K562 (cell line): ENCODE measurements at regions not wholly inside any gene's neighbourhood (a gene's known extent, or its start where the extent isn't known, plus 50 kb on each side); places are given as distances from the start of the nearest gene placed in this dataset.

Experiments
- ATAC-seq: fragments of 200-7000 bp; cut with Tn5 transposase; 3 replicates; pipeline ENCODE4 v1.9.1; 2020; ENCODE audit warnings: moderate library complexity
- BruUV-seq: library from RNA; stranded (reverse); fragments of 400-500 nt; replicated peaks from 2 replicates; lab custom pipeline; 2021; lab: Mats Ljungman, UMichigan
- CTCF ChIA-PET: fragments of 300-600 bp; formaldehyde crosslinking; extraction: SDS; loops from one replicate; lab custom pipeline; 2021; ENCODE audit warnings: low intra/inter-chr PET ratio; lab: Yijun Ruan, JAX
- POLR2A ChIA-PET: fragments of 300-600, 350-650 bp; sonication (Branson Sonifier 250); formaldehyde crosslinking; extraction: SDS; loops from one replicate; lab custom pipeline; 2021; ENCODE audit warnings: antibody characterized with exemption, inconsistent platforms; lab: Yijun Ruan, JAX
- DNase-seq, 4 experiments: peaks; one replicate each; pipeline versions ENCODE4 v3.0.0 to v3.0.0-alpha.2; 2011 to 2018; ENCODE audit warnings: low spot score in 3 of 4, mixed read lengths in 3 of 4; ENCODE audit errors: extremely low read depth in 1 of 4
- FAIRE-seq: peaks from 2 replicates; lab custom pipeline; 2011; peaks lifted over from hg19 to GRCh38; lab: Jason Lieb, UNC
- H2AFZ ChIP-seq: 2 replicates; pipeline ENCODE4 v1.6.0; 2011; ENCODE audit warnings: low read depth, low read length, control low read depth, inconsistent platforms
- H3K27ac ChIP-seq: fragments of 200-600 bp; 3 replicates; pipeline ENCODE4 v1.8.0; 2011; ENCODE audit warnings: low read depth, mild to moderate bottlenecking, control low read depth, inconsistent platforms, low read length, moderate library complexity, mixed read lengths; ENCODE audit errors: extremely low read depth
- H3K27me3 ChIP-seq, 2 experiments: fragments of 300-600 bp in 1 of 2; 2 replicates in 1 of 2; 3 replicates in 1 of 2; pipeline versions ENCODE4 v1.6.0 to v1.8.0; 2011; ENCODE audit warnings: inconsistent platforms in 2 of 2, low read length in 2 of 2, mild to moderate bottlenecking in 1 of 2, mixed read lengths in 1 of 2, moderate library complexity in 1 of 2; ENCODE audit not compliant: control insufficient read depth in 2 of 2, insufficient read depth in 2 of 2
- H3K36me3 ChIP-seq: fragments of 300-600 bp; 3 replicates; pipeline ENCODE4 v1.8.0; 2011; ENCODE audit warnings: mild to moderate bottlenecking, low read length, inconsistent platforms; ENCODE audit not compliant: control insufficient read depth, insufficient read depth
- H3K4me1 ChIP-seq, 2 experiments: fragments of 200-600 bp in 1 of 2; replicated peaks in 1 of 2; 2 replicates in 1 of 2; 3 replicates in 1 of 2; pipeline versions ENCODE4 v1.5.1 to v1.8.0; 2011; ENCODE audit warnings: inconsistent platforms in 2 of 2, low read length in 2 of 2, mild to moderate bottlenecking in 1 of 2, mixed read lengths in 1 of 2, moderate library complexity in 1 of 2; ENCODE audit not compliant: control insufficient read depth in 2 of 2, insufficient read depth in 2 of 2
- H3K4me2 ChIP-seq: 2 replicates; pipeline ENCODE4 v1.6.1; 2011; ENCODE audit warnings: low read length, control low read depth, inconsistent platforms, mixed read lengths; ENCODE audit not compliant: insufficient read depth
- H3K4me3 ChIP-seq: fragments of 200-600 bp; sonication (generic), shearing (Covaris generic); 2 replicates; pipeline ENCODE4 v1.5.1; 2016; ENCODE audit warnings: control low read depth, inconsistent platforms
- H3K79me2 ChIP-seq: fragments of 200-600 bp; 3 replicates; pipeline ENCODE4 v1.8.0; 2011; ENCODE audit warnings: low read length, inconsistent platforms; ENCODE audit not compliant: control insufficient read depth, insufficient read depth
- H3K9ac ChIP-seq, 2 experiments: 2 replicates each; pipeline versions ENCODE4 v1.6.0 to v1.6.1; 2011; ENCODE audit warnings: low read depth in 2 of 2, low read length in 2 of 2, control low read depth in 1 of 2, inconsistent platforms in 1 of 2, mild to moderate bottlenecking in 1 of 2, mixed read lengths in 1 of 2; ENCODE audit not compliant: insufficient read depth in 1 of 2
- H3K9me1 ChIP-seq: one replicate; pipeline ENCODE4 v1.6.0; 2011; ENCODE audit warnings: inconsistent platforms, mild to moderate bottlenecking, low read length, moderate library complexity; ENCODE audit not compliant: control insufficient read depth, insufficient read depth
- H3K9me3 ChIP-seq: replicated peaks from 2 replicates; pipeline ENCODE4 v1.5.1; 2011; ENCODE audit warnings: low read depth, low read length, inconsistent platforms; ENCODE audit not compliant: control insufficient read depth, insufficient read depth
- H4K20me1 ChIP-seq: replicated peaks from 2 replicates; pipeline ENCODE4 v1.6.1; 2011; ENCODE audit warnings: low read length, inconsistent platforms, mixed read lengths; ENCODE audit not compliant: control insufficient read depth, insufficient read depth
- ASH1L ChIP-seq: fragments of 450-650 bp; IDR thresholded peaks from 2 replicates; pipeline ENCODE4 v1.6.1; 2018; ENCODE audit warnings: borderline replicate concordance, mild to moderate bottlenecking, low read depth; ENCODE audit not compliant: partially characterized antibody
- ATF1 ChIP-seq, 2 experiments: fragments of 450-650 bp in 1 of 2; IDR thresholded peaks; 2 replicates each; pipeline ENCODE4 v1.6.1; 2016; ENCODE audit warnings: missing compliant biosample characterization in 1 of 2, missing genetic modification characterization in 1 of 2
- CBFB ChIP-seq: sonication (generic); formaldehyde crosslinking; IDR thresholded peaks from 2 replicates; pipeline ENCODE4 v1.4.0; 2020; ENCODE audit warnings: mild to moderate bottlenecking, missing genetic modification reagents
- CHCHD3 ChIP-seq: fragments of 250-450 bp; sonication (Bioruptor Pico); IDR thresholded peaks from 2 replicates; pipeline ENCODE4 v2.1.2; 2022; ENCODE audit warnings: mild to moderate bottlenecking
- FOXJ3 ChIP-seq: sonication (generic); formaldehyde crosslinking; IDR thresholded peaks from 2 replicates; pipeline ENCODE4 v1.4.0; 2020; ENCODE audit warnings: mild to moderate bottlenecking, missing genetic modification reagents
- KLF16 ChIP-seq: IDR thresholded peaks from 2 replicates; pipeline ENCODE4 v1.6.1; 2016; ENCODE audit warnings: antibody characterized with exemption
- MBD2 ChIP-seq: sonication (generic); IDR thresholded peaks from 2 replicates; pipeline ENCODE4 v1.6.1; 2016; ENCODE audit warnings: low read depth, borderline replicate concordance
- NFE2 ChIP-seq: IDR thresholded peaks from 2 replicates; pipeline ENCODE4 v1.6.1; 2014; ENCODE audit warnings: antibody characterized with exemption, low read depth
- SMAD3 ChIP-seq: fragments of 450-650 bp; formaldehyde crosslinking; conservative IDR thresholded peaks from 2 replicates; pipeline ENCODE4 v1.4.0; 2020; ENCODE audit warnings: mild to moderate bottlenecking
- SMARCB1 ChIP-seq: IDR thresholded peaks from 2 replicates; pipeline ENCODE4 v1.6.1; 2011; ENCODE audit warnings: improper control_type of control experiment, low read depth; ENCODE audit not compliant: insufficient read length
- SOX6 ChIP-seq: fragments of 450-650 bp; IDR thresholded peaks from 2 replicates; pipeline ENCODE4 v1.6.1; 2014; ENCODE audit warnings: mild to moderate bottlenecking
- SREBF1 ChIP-seq: fragments of 150-350 bp; IDR thresholded peaks from 2 replicates; pipeline ENCODE4 v1.6.1; 2014; ENCODE audit warnings: antibody characterized with exemption, low read depth, low read length, borderline replicate concordance
- TRIM24 ChIP-seq, 2 experiments: fragments of 450-650 bp; IDR thresholded peaks; 2 replicates each; pipeline ENCODE4 v1.6.1; 2016
- ZBTB17 ChIP-seq: fragments of 450-650 bp; formaldehyde crosslinking; IDR thresholded peaks from 2 replicates; pipeline ENCODE4 v1.4.0; 2020; ENCODE audit warnings: mild to moderate bottlenecking
- WGBS: fragments of 100-300 bp; shearing (Covaris generic); methylation state at CpG from one replicate; pipeline ENCODE4 v1.1.6; 2016; ENCODE audit warnings: low coverage, mixed read lengths; ENCODE audit not compliant: insufficient coverage; ENCODE audit errors: missing lambda C conversion rate; 5-methylcytosine and 5-hydroxymethylcytosine counted together
- in situ Hi-C: fragments of 300-500 bp; cut with MboI; formaldehyde crosslinking; loops from 4 replicates; pipeline ENCODE4 v1.15.0; 2018; ENCODE audit warnings: inconsistent platforms, mixed read lengths
- intact Hi-C: fragments of 100-400 bp; cut with micrococcal nuclease; formaldehyde crosslinking; loops from 2 replicates; pipeline ENCODE4 v1.14.2; 2022
- TF ChIP-seq, protein P1 (sequence below): fragments of 200-400 bp; formaldehyde crosslinking; IDR thresholded peaks from 2 replicates; pipeline ENCODE4 v1.6.1; 2017; ENCODE audit warnings: mild to moderate bottlenecking, low read depth, low read length, moderate library complexity
- TF ChIP-seq, protein P2 (sequence below): IDR thresholded peaks from 2 replicates; pipeline ENCODE4 v1.6.1; 2011; ENCODE audit warnings: borderline replicate concordance, low read depth, mild to moderate bottlenecking, moderate library complexity, low read length; ENCODE audit not compliant: insufficient read depth, poor library complexity, severe bottlenecking
- TF ChIP-seq, protein P3 (sequence below): fragments of 250-450 bp; sonication (Bioruptor Pico); IDR thresholded peaks from 2 replicates; pipeline ENCODE4 v1.8.0; 2022; ENCODE audit warnings: inconsistent platforms, mild to moderate bottlenecking, moderate library complexity, borderline replicate concordance

DNA sequence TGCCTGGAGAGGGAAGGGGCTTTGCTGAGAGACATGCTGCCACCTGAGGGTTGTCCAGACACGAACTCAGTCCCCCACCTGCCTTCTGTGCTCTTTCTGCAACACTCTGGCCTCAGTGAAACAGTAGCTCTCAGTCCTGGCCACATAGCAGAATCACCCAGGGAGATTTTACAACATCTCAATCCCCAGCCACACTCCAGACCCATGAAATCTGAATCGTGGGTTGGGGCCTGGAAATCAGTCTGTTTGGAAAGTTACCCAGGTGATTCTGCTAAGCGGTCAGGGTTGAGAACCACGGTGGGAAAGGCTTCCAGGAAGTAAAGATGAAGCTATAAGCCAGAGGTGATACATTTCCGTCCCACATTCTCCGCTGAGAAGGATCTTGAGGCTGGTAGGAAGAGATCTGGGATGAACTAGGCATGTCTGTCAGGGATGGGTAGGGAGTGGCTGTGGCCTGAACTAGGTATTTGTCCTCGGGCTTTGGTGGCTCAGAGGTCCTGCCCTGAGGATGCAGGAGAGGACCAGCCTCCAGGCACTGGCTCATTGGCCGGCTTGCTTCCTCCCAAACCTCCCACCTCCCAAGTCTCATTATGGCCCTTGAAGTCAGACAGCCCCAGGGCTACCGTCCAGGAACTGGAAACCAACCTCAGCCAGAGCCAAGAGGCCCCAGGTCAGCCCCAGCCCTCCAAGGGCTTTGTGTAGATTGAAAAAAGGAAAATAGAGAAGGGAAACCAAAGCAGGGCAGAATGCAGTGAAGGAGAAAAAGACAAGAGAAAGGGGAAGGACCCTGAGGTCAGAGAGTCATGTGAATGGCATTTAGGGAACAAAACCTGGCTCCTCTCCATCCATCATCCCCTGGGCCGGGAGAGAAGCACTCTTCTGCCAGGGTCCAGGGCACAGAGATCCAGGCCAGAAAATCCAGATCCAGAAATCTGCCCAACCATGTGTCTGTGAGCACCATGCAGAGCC is 119.6 kb downstream of the ZFP36L2 start:
- POLR2A ChIA-PET, result no interaction called here
- H3K9me3 ChIP-seq, result no peaks in the 10 kb centered on the region
- no peaks in the 10 kb centered on the region for H4K20me1 ChIP-seq
- intact Hi-C loops (loop anchor here (1.0 to 5.0 kb wide), 3 partner anchors 65 to 130 kb away; no protein-coding TSS in a partner anchor), in situ Hi-C loops (no loop called here)
- H3K36me3 ChIP-seq, result no peaks in the 10 kb centered on the region
- H3K9ac ChIP-seq, result peak overlapping the region; percentile 0 to 49; a peak in 1 of 4 replicates
- peaks cover 11 to 12% of the 10 kb centered on the region in 2 experiments; a peak in 4 of 5 replicates for H3K4me1 ChIP-seq
- H2AFZ ChIP-seq, result peak overlapping the region; percentile 91
- no peak overlapping the region for H3K4me2 ChIP-seq
- DNase-seq, result no peak
- 40% methylated on average over 10 of the region's 10 CpGs for WGBS
- CTCF ChIA-PET, result no interaction called here
- H3K27ac ChIP-seq, result no peak overlapping the region
- no peak for ATAC-seq
- H3K4me3 ChIP-seq, result no peak overlapping the region
- BruUV-seq, result no TSS peak
- H3K79me2 ChIP-seq, result no peaks in the 10 kb centered on the region
- no peaks in the 10 kb centered on the region for H3K9me1 ChIP-seq
- no peaks in the 10 kb centered on the region for H3K27me3 ChIP-seq
- FAIRE-seq, result no peak
- TF ChIP-seq SREBF1, result no peak
- TF ChIP-seq SMARCB1, result no peak
- no peak for TF ChIP-seq KLF16
- TF ChIP-seq FOXJ3 (CRISPR knock-in tag), result no peak
- peak; percentile 84 for TF ChIP-seq ZBTB17 (CRISPR knock-in tag)
- no peak for TF ChIP-seq CHCHD3 (CRISPR knock-in tag)
- no peak for TF ChIP-seq ASH1L
- TF ChIP-seq TRIM24 (IDR thresholded peaks at IDR 0.05), result no peak
- TF ChIP-seq SMAD3 (CRISPR knock-in tag), result no peak
- TF ChIP-seq, protein P1, sequence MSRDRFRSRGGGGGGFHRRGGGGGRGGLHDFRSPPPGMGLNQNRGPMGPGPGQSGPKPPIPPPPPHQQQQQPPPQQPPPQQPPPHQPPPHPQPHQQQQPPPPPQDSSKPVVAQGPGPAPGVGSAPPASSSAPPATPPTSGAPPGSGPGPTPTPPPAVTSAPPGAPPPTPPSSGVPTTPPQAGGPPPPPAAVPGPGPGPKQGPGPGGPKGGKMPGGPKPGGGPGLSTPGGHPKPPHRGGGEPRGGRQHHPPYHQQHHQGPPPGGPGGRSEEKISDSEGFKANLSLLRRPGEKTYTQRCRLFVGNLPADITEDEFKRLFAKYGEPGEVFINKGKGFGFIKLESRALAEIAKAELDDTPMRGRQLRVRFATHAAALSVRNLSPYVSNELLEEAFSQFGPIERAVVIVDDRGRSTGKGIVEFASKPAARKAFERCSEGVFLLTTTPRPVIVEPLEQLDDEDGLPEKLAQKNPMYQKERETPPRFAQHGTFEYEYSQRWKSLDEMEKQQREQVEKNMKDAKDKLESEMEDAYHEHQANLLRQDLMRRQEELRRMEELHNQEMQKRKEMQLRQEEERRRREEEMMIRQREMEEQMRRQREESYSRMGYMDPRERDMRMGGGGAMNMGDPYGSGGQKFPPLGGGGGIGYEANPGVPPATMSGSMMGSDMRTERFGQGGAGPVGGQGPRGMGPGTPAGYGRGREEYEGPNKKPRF, result no peak
- TF ChIP-seq ATF1 (CRISPR knock-in tag; IDR thresholded peaks at IDR 0.05), result no peak
- no peak for TF ChIP-seq ATF1 (tag; IDR thresholded peaks at IDR 0.05)
- no peak for TF ChIP-seq MBD2
- TF ChIP-seq, protein P2, sequence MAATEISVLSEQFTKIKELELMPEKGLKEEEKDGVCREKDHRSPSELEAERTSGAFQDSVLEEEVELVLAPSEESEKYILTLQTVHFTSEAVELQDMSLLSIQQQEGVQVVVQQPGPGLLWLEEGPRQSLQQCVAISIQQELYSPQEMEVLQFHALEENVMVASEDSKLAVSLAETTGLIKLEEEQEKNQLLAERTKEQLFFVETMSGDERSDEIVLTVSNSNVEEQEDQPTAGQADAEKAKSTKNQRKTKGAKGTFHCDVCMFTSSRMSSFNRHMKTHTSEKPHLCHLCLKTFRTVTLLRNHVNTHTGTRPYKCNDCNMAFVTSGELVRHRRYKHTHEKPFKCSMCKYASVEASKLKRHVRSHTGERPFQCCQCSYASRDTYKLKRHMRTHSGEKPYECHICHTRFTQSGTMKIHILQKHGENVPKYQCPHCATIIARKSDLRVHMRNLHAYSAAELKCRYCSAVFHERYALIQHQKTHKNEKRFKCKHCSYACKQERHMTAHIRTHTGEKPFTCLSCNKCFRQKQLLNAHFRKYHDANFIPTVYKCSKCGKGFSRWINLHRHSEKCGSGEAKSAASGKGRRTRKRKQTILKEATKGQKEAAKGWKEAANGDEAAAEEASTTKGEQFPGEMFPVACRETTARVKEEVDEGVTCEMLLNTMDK, result no peak
- no peak for TF ChIP-seq NFE2
- TF ChIP-seq, protein P3, sequence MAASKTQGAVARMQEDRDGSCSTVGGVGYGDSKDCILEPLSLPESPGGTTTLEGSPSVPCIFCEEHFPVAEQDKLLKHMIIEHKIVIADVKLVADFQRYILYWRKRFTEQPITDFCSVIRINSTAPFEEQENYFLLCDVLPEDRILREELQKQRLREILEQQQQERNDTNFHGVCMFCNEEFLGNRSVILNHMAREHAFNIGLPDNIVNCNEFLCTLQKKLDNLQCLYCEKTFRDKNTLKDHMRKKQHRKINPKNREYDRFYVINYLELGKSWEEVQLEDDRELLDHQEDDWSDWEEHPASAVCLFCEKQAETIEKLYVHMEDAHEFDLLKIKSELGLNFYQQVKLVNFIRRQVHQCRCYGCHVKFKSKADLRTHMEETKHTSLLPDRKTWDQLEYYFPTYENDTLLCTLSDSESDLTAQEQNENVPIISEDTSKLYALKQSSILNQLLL (CRISPR knock-in tag), result no peak
- no peak for TF ChIP-seq SOX6
- no peak for TF ChIP-seq CBFB (CRISPR knock-in tag)
